ENCODE measurements at regions not wholly inside any gene's neighbourhood (a gene's known extent, or its start where the extent isn't known, plus 50 kb on each side); places are given as distances from the start of the nearest gene placed in this dataset.

DNA sequence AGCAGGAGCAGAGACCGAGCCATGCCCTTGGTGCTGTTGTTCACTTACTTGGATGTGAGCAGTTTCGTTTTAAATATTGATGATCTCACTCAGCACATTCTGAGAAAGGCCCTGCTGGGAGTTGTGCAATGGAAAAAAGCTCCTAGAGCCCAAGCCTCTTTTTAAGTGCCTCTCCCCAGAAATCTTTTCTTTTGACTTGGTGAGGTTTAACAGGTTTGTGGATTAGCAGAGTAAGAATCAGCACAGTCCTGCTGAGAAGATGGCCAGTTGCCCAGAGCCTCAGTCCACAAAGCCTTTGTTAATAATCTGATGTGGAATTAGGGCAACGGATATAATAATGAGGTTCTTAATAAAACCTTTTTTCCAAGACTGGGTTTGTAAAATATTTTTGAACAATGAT, 157.5 kb upstream of the ATP6AP2 start:
- no peak overlapping the region for H3K4me3 ChIP-seq (ENCODE audit: low read length)
- no peak for TF ChIP-seq ZNF274 (IDR thresholded peaks at IDR 0.05; ENCODE audit: low read depth, low read length)

DNA sequence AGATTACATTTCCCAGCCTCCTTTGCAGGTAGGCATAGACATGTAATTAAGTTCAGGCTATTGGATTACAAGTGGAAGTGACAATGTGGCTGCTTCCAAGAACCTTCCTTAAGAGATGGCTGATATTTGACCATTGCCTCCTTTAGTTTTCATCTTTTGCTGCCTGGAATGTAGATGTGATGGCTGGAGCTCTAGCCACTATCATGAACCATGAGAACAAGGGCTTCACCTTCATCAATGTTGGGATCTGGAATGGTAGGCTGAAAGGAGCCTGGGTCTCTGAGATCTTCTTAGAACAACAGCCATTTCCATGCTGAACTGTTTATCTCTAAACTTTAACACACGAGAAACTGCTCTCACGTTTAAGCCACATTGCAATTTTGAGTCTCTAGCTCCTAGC, 158.7 kb upstream of the ATP6AP2 start:
- H3K4me3 ChIP-seq (ENCODE audit: low read length): no peak overlapping the region

DNA sequence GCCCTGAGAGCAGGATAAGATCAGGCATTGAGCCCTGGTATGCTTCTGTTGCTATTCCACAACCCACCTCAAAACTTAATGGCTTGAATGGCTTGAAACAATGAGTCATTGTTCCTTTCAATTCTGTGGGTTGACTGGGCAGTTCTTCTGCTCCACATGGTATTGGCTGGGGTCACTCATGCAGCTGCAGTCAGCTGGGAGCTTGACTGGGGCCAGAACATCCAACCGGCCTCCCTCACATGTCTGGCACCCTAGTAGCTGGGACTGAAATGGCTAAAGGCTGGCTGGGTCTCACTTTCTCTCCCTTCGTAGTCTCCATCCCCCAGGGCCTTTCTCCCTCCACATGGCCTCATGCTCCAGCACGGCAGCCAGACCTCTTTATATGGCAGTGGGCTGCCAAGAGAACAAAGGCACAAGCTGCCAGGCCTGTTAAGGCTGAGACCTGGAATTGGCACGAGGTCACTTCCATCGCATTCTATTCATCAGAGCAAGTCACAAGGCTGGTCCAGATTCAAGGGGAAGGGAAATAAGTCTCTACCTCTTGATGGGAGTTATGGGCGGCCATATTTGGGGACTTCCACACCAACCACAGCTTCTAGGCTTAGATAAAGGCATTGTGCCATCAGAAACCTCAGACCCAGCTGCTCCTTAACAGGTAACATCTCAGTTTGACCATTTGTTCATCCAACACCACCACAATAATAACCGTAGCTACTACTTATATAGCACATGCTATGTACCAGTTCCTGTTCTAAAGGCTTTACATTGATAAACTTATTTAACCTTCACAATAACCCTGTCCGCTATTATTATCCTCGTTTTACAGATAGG, 159.7 kb upstream of the ATP6AP2 start:
- no peak overlapping the region for H3K4me3 ChIP-seq (ENCODE audit: low read length)
- no peak for TF ChIP-seq ZNF274 (IDR thresholded peaks at IDR 0.05; ENCODE audit: low read depth, low read length)

More for the DNA sequence above, 158.7 kb upstream of the ATP6AP2 start:
- TF ChIP-seq ZNF274 (IDR thresholded peaks at IDR 0.05; ENCODE audit: low read depth, low read length): no peak

DNA sequence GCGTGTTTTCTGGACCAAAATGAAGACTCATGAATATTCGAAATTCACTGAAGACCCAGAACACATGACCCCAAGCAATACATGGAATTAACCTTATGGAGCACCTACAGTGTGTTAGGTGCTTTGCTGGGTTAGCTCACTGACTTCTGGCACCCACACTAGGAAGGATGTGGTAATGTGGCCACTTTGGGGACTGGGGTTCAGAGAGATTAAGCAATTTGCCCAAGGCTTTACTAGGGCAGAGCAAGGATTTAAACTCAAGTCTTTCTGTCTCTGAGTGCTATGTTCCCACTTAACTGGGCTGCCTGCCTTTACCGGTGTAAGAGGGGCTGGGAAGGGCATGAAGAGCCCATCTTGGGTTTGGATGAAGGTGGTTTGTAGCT, 162.0 kb upstream of the ATP6AP2 start:
- no peak for TF ChIP-seq ZNF274 (IDR thresholded peaks at IDR 0.05; ENCODE audit: low read depth, low read length)
- H3K4me3 ChIP-seq (ENCODE audit: low read length): no peak overlapping the region

DNA sequence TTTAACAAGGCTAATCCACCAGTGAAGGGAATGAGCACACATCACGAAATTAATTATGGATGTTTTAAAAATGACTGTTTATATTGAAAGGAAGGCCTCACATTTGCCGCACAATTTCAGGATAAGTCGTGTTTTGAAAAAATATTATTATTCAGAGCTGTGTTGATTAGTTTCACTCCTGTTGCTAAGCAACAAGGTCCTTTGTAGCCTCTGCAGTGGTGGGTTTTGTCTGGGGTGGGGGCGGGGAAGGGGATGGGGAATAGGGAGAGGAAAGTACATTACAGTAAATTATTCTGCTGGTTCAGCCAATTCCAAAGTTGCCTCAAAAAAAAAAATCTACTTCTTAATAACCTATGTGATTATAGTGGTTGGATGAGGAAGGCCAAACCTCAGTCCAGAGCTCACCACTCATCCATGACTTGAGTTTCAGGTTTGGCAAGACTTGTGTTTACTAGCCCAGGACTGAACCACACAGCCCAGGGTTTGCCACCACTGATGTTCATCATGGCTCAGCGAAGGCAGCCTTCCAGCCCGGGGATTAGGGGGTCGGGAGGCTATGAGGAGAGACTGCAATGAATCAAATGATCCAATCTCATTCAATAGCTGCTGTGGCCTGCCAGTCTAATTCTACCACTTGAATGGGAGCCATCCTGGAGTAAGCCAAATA, 162.5 kb upstream of the ATP6AP2 start:
- TF ChIP-seq ZNF274 (IDR thresholded peaks at IDR 0.05; ENCODE audit: low read depth, low read length): no peak

DNA sequence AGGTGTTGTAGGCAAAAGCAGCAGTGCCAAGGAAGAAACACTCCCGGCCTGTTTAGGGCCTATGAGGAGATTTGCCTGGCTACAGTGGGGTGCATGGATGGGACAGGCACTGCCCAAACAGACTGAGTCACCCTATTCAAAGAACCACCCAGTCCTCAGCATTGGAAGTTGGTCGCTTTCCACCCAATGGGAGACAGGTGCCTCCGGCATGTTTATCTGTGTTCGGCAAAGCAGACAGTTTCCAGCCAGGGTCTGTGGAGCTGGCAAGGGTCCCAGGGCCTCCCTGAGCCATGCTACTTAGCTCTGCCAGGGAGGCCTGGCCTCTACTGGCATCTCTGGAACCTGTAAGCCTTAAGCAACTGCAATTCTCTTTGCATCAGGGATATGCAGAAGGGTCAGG, 165.1 kb upstream of the ATP6AP2 start:
- TF ChIP-seq ZNF274 (IDR thresholded peaks at IDR 0.05; ENCODE audit: low read depth, low read length): no peak

More for the DNA sequence above, 162.5 kb upstream of the ATP6AP2 start:
- H3K4me3 ChIP-seq (ENCODE audit: low read length): no peak overlapping the region

DNA sequence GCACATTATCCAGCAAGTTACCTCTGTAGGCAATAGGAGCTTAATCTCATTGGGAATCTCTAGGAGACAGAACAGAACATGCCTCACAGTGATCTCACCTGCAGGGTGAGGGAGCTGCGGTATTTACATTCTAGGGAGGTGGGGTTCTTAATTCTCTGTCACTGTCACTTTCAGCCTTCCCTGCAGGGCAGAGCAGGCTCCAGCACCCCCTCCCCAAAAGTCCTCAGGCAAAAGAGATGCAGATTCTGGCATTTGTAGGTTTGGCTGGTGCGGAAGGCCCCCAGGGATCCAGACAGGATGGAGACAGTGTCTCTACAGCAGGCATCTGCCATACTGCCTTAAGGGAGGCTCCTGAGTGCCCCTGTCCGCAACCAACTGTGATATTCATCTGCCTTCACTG, 166.4 kb upstream of the ATP6AP2 start:
- TF ChIP-seq ZNF274 (IDR thresholded peaks at IDR 0.05; ENCODE audit: low read depth, low read length): no peak
- H3K4me3 ChIP-seq (ENCODE audit: low read length): no peak overlapping the region

More for the DNA sequence above, 165.1 kb upstream of the ATP6AP2 start:
- no peak overlapping the region for H3K4me3 ChIP-seq (ENCODE audit: low read length)

DNA sequence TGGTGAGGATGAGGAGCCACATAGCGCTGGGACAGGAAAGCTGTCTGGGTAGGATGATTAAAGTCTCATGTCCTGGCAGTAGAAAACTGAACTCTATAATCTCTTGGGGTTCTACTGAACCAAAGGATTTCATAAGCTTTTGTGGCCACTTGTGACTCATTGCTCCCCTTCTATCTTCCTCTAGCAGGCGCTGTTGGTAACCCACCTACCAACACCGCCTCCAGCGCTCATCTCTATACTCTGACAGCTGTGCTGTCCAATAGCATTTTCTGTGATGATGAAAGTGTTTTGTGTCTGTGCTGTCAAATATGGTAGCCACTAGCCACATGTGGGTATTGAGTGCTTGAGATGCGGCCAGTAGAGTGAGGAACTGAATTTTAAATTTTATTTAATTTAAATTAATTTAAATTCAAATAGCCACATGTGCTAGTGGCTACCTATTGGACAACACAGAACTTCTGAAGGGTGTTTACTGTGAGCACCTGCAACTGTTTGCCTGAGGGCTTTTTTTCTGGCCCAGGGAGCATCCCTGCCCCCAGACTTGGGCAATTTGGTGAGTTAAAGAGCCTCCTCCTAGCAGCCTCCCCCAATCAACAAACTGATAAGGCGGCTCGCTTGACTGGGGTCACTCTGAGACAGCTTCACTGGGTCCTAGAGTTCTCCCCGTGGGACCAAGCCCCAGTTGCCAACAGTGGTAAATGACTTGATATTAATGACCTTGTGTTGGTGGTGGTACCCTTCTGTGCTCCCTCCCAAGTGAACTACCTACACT, 169.2 kb upstream of the ATP6AP2 start:
- TF ChIP-seq ZNF274 (IDR thresholded peaks at IDR 0.05; ENCODE audit: low read depth, low read length): no peak
- H3K4me3 ChIP-seq (ENCODE audit: low read length): no peak overlapping the region

DNA sequence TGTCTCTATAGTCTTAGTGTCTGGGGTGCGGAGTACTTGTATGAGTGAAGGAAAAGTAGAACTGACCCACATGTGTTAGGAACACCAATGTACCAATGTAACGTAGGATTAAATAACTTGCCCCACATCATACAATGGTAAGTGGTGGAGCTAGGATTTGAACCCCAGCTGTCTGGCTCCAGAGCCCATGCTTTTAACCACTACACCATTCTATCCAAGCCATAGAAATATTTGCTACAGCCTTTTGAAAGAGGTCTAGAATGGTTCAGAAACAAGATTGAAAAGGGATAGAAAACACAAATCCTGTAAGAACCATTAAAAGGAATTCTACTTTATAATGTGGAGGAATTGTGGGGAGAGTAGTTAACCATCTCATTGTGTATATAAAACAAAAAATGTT, 169.9 kb upstream of the ATP6AP2 start:
- no peak for TF ChIP-seq ZNF274 (IDR thresholded peaks at IDR 0.05; ENCODE audit: low read depth, low read length)

DNA sequence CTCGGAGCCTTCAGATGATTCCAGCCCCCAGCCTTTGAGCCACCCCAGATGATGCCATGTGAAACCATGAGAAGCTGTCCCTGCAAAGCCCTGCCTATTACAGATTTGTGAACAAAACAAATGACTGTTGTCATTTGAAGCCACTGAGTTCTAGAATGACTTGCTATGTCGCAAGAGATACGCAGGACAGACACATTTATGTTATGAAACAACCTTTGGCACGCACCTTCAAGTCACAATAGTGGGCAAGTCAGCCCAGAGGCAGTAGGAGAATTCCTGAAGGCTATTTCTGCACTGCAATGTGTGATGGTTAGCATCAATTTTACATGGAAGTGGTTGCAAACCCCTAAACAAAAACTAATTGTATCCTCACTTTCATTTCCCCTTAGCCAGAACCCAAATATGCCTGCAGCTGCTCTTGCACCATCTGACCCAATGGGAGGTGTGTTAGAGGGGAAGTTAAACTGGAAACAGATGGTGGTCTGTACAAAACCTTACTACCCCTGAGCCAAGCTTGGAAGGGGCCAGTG, 174.4 kb upstream of the ATP6AP2 start:
- TF ChIP-seq ZNF274 (IDR thresholded peaks at IDR 0.05; ENCODE audit: low read depth, low read length): no peak

More for the DNA sequence above, 169.9 kb upstream of the ATP6AP2 start:
- H3K4me3 ChIP-seq (ENCODE audit: low read length): no peak overlapping the region

DNA sequence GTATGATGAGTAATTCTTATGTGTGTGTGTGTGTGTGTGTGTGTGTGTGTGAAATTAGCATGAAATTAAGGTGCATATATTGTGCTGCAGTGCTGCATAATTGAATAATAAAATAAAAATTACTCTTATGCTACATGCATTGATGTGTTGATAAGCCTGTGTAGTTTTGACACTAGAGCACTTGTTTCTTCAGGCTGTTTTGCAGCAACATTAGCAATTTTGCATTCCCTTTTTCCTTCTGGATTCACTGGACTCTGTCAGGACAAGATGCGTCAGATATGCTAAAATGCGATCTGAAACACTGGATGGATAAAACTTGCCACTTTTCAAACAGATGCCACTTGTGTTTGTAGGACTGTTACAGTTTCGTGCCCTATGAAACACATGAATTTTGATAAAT, 175.4 kb upstream of the ATP6AP2 start:
- no peak overlapping the region for H3K4me3 ChIP-seq (ENCODE audit: low read length)
- TF ChIP-seq ZNF274 (IDR thresholded peaks at IDR 0.05; ENCODE audit: low read depth, low read length): no peak

More for the DNA sequence above, 174.4 kb upstream of the ATP6AP2 start:
- H3K4me3 ChIP-seq (ENCODE audit: low read length): no peak overlapping the region

DNA sequence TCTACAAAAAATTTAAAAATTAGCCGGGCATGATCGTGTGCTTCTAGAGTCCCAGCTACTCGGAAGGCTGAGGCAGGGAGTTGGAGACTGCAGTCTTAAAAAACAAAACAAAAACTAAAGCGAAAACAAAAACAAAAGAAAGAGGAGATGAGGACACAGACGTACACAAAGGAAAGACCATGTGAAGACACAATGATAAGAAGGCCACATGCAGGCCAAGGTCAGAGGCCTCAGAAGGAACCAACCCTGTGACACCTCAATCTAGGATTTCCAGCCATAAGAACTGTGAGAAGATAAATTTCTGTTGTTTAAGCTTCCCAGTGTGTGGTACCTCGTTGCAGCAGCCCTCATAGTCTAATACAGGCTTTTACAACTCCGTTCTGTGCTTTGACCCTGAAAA, 177.0 kb upstream of the ATP6AP2 start:
- no peak overlapping the region for H3K4me3 ChIP-seq (ENCODE audit: low read length)
- TF ChIP-seq ZNF274 (IDR thresholded peaks at IDR 0.05; ENCODE audit: low read depth, low read length): no peak

DNA sequence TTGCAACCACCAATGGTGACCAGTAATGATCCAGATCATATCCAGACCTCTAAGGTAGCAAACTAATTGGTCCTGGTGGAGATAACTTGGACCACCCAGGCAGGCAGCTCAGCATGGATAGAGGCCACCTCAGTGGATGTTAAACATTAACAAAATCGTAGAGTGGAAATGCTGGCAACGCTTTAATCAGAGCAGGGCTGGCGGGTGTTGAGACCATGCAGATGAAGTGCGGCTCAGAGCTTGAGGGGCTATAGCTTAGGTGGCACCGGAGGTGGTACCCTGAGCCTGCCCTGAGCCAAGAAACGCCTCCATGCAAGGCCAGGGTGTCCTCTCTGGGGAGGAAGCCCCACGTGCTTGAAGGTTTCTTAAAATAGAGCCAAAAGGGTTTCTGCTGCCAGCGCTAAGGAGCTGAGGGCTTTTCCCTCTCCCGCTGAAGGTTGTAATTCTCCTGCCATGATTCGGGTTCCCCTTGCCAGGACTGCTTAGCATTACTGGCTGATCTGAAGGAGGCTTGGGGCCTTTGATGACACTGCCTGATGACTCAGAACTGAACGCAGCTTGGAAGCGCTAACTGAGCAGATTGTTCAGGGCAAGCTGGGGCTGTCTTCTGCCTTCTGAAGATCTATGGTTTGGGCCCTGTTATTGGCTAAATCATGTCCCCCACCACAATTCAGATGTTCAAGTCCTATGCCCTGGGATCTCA, 177.8 kb upstream of the ATP6AP2 start:
- TF ChIP-seq ZNF274 (IDR thresholded peaks at IDR 0.05; ENCODE audit: low read depth, low read length): no peak
- H3K4me3 ChIP-seq (ENCODE audit: low read length): no peak overlapping the region

DNA sequence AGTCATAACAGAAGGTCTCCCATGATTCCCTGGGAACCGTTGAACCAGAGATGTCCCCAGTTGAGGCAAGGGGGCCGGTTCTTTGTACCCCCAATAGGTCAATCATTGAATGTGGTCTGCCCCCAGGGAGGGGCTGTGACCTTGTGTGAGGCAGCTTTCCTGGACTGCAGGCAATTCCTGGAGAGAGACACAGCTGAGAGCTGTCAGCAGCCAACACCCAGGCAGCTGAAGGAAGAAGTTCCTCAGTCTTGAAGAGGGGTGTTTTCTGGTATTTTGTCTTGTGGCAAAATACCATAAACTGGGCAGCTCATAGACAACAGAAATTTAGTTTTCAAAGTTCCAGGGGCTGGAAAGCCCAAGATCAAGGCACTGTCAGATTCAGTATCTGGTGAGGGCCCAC, 185.7 kb upstream of the ATP6AP2 start:
- no peak overlapping the region for H3K4me3 ChIP-seq (ENCODE audit: low read length)
- no peak for TF ChIP-seq ZNF274 (IDR thresholded peaks at IDR 0.05; ENCODE audit: low read depth, low read length)

All from GM08714 (cell line).